SK-N-SH (cell line): ENCODE measurements at regions not wholly inside any gene's neighbourhood (a gene's known extent, or its start where the extent isn't known, plus 50 kb on each side); places are given as distances from the start of the nearest gene placed in this dataset.

Experiments used
- CTCF ChIA-PET: fragments of 300-600, 350-600 bp; formaldehyde crosslinking; extraction: SDS; loops from one replicate; lab custom pipeline; 2021; lab: Yijun Ruan, JAX
- POLR2A ChIA-PET: fragments of 350-600 bp; sonication (Branson Sonifier 250); formaldehyde crosslinking; extraction: SDS; loops from one replicate; lab custom pipeline; 2020; ENCODE audit warnings: antibody characterized with exemption, inconsistent platforms; lab: Yijun Ruan, JAX
- DNase-seq: peaks from one replicate; pipeline ENCODE4 v3.0.0; 2012
- H2AFZ ChIP-seq: fragments of 200-600 bp; sonication (generic); 2 replicates; pipeline ENCODE4 v1.8.1; 2016; ENCODE audit warnings: antibody characterized with exemption, mild to moderate bottlenecking, low read depth
- H3F3A ChIP-seq: fragments of 200-600 bp; sonication (generic); replicated peaks from 2 replicates; pipeline ENCODE3; 2016; ENCODE audit warnings: antibody characterized with exemption, mild to moderate bottlenecking; ENCODE audit not compliant: insufficient read depth
- H3K27ac ChIP-seq, 2 experiments: fragments of 200-500 bp in 1 of 2; fragments of 200-600 bp in 1 of 2; sonication (Bioruptor generic) in 1 of 2; sonication (generic), shearing (Covaris generic) in 1 of 2; 2 replicates each; pipeline versions ENCODE4 v1.5.1 to v1.6.1; 2014 to 2016; ENCODE audit warnings: low read depth in 2 of 2, inconsistent platforms in 1 of 2, low read length in 1 of 2, mild to moderate bottlenecking in 1 of 2, mixed read lengths in 1 of 2
- H3K27me3 ChIP-seq: fragments of 200-600 bp; sonication (generic), shearing (Covaris generic); 2 replicates; pipeline ENCODE4 v1.6.1; 2016; ENCODE audit warnings: mixed run types; ENCODE audit not compliant: insufficient read depth
- H3K36me3 ChIP-seq, 2 experiments: fragments of 200-500 bp in 1 of 2; fragments of 200-600 bp in 1 of 2; sonication (Bioruptor generic) in 1 of 2; sonication (generic) in 1 of 2; replicated peaks in 1 of 2; 2 replicates each; pipeline versions ENCODE3 to v1.5.1; 2014 to 2016; ENCODE audit warnings: low read length in 1 of 2, mild to moderate bottlenecking in 1 of 2; ENCODE audit not compliant: insufficient read depth in 2 of 2, control insufficient read depth in 1 of 2
- H3K4me1 ChIP-seq, 2 experiments: fragments of 200-500 bp in 1 of 2; fragments of 200-600 bp in 1 of 2; sonication (Bioruptor generic) in 1 of 2; sonication (generic), shearing (Covaris generic) in 1 of 2; 2 replicates each; pipeline versions ENCODE4 v1.5.1 to v1.6.1; 2014 to 2016; ENCODE audit warnings: low read depth in 1 of 2, low read length in 1 of 2, mixed run types in 1 of 2; ENCODE audit not compliant: insufficient read depth in 2 of 2, control insufficient read depth in 1 of 2
- H3K4me2 ChIP-seq: fragments of 200-600 bp; sonication (generic), shearing (Covaris generic); 2 replicates; pipeline ENCODE4 v1.6.1; 2017; ENCODE audit warnings: mixed run types
- H3K4me3 ChIP-seq, 2 experiments: fragments of 200-500 bp in 1 of 2; fragments of 200-600 bp in 1 of 2; sonication (Bioruptor generic) in 1 of 2; sonication (generic), shearing (Covaris generic) in 1 of 2; 2 replicates each; pipeline versions ENCODE4 v1.5.1 to v1.8.1; 2014 to 2016; ENCODE audit warnings: low read depth in 2 of 2, inconsistent platforms in 1 of 2, low read length in 1 of 2, mild to moderate bottlenecking in 1 of 2, mixed read lengths in 1 of 2, moderate library complexity in 1 of 2
- H3K79me2 ChIP-seq: fragments of 200-600 bp; sonication (generic); 2 replicates; pipeline ENCODE4 v1.8.1; 2017; ENCODE audit warnings: mild to moderate bottlenecking; ENCODE audit not compliant: insufficient read depth
- H3K9ac ChIP-seq: fragments of 200-600 bp; sonication (generic); 2 replicates; pipeline ENCODE4 v1.6.1; 2017; ENCODE audit warnings: mixed run types
- H3K9me2 ChIP-seq: fragments of 200-600 bp; sonication (generic); 2 replicates; pipeline ENCODE4 v1.6.1; 2017; ENCODE audit warnings: mixed run types
- H3K9me3 ChIP-seq: fragments of 200-600 bp; sonication (generic); 2 replicates; pipeline ENCODE4 v1.6.1; 2017; ENCODE audit warnings: mixed run types, mild to moderate bottlenecking, moderate library complexity
- H4K20me1 ChIP-seq: fragments of 200-600 bp; sonication (generic); 2 replicates; pipeline ENCODE4 v1.6.1; 2017; ENCODE audit warnings: mild to moderate bottlenecking, mixed run types; ENCODE audit not compliant: insufficient read depth
- CHD2 ChIP-seq: fragments of 150-350 bp; IDR thresholded peaks from 2 replicates; pipeline ENCODE4 v1.6.1; 2018; ENCODE audit warnings: low read length; ENCODE audit not compliant: partially characterized antibody
- EP300 ChIP-seq, 2 experiments: IDR thresholded peaks; 2 replicates each; pipeline versions ENCODE4 v1.4.0 to v1.6.1; 2012; ENCODE audit warnings: borderline replicate concordance in 1 of 2, low read depth in 1 of 2, low read length in 1 of 2
- FOXM1 ChIP-seq: IDR thresholded peaks from 2 replicates; pipeline ENCODE4 v1.4.0; 2012; ENCODE audit warnings: low read depth, mild to moderate bottlenecking
- GABPA ChIP-seq: IDR thresholded peaks from 2 replicates; pipeline ENCODE4 v1.4.0; 2012; ENCODE audit warnings: low read depth, mild to moderate bottlenecking
- IRF3 ChIP-seq: fragments of 150-350 bp; IDR thresholded peaks from 2 replicates; pipeline ENCODE4 v1.6.1; 2016; ENCODE audit warnings: mild to moderate bottlenecking, low read depth, low read length
- JUND ChIP-seq: IDR thresholded peaks from 2 replicates; pipeline ENCODE4 v1.4.0; 2012
- NFIC ChIP-seq: IDR thresholded peaks from 2 replicates; pipeline ENCODE4 v1.4.0; 2012; ENCODE audit warnings: borderline replicate concordance
- NRF1 ChIP-seq: IDR thresholded peaks from 2 replicates; pipeline ENCODE4 v1.6.1; 2012; ENCODE audit warnings: low read depth, mild to moderate bottlenecking, low read length
- POLR2AphosphoS5 ChIP-seq: IDR thresholded peaks from 2 replicates; pipeline ENCODE4 v1.6.1; 2012; ENCODE audit warnings: low read depth, low read length
- RAD21 ChIP-seq: IDR thresholded peaks from 2 replicates; pipeline ENCODE4 v1.6.1; 2012; ENCODE audit warnings: mild to moderate bottlenecking, low read length
- REST ChIP-seq: IDR thresholded peaks from 2 replicates; pipeline ENCODE4 v1.6.1; 2012; ENCODE audit warnings: mild to moderate bottlenecking, low read depth, low read length, moderate library complexity
- RFX5 ChIP-seq: IDR thresholded peaks from 2 replicates; pipeline ENCODE4 v1.6.1; 2012; ENCODE audit warnings: mild to moderate bottlenecking, improper control_type of control experiment, low read length
- RXRA ChIP-seq: IDR thresholded peaks from 2 replicates; pipeline ENCODE4 v1.4.0; 2012; ENCODE audit warnings: low read depth, mild to moderate bottlenecking, borderline replicate concordance
- SMC3 ChIP-seq: IDR thresholded peaks from 2 replicates; pipeline ENCODE4 v1.6.1; 2012; ENCODE audit warnings: low read depth, low read length, improper control_type of control experiment
- USF1 ChIP-seq: IDR thresholded peaks from 2 replicates; pipeline ENCODE4 v1.4.0; 2012; ENCODE audit warnings: low read depth, borderline replicate concordance
- WGBS: methylation state at CpG from one replicate; pipeline ENCODE4 v1.1.6; 2017; ENCODE audit warnings: low lambda C conversion rate; 5-methylcytosine and 5-hydroxymethylcytosine counted together

- 0% methylated on average over 1 of the region's 1 CpG for WGBS
- CTCF ChIA-PET: interaction anchor here (1.0 to 1.3 kb wide), 2 partner anchors 35 to 219 kb away, joined by 3 read pairs; no protein-coding TSS in a partner anchor
- TF ChIP-seq REST (no peak), RFX5 (no peak), EP300 (IDR thresholded peaks at IDR 0.05; ENCODE audit: borderline replicate concordance in 1 of 2, low read depth in 1 of 2, low read length in 1 of 2) (no peak), SMC3 (no peak), NFIC (no peak), RAD21 (no peak), IRF3 (no peak), CHD2 (no peak), JUND (no peak), NRF1 (no peak), FOXM1 (no peak), POLR2AphosphoS5 (no peak), GABPA (no peak), RXRA (no peak), USF1 (no peak)
Measured at GRCh38 chr10:9561821-9562505, 1455.7 kb upstream of the CELF2 start.

More at GRCh38 chr10:9561821-9562505, 1455.7 kb upstream of the CELF2 start:
- H3K36me3 ChIP-seq: no peaks in the 10 kb centered on the region
- H3K9me3 ChIP-seq: peaks cover 3% of the 10 kb centered on the region
- no peak overlapping the region for H2AFZ ChIP-seq
- no peaks in the 10 kb centered on the region for H4K20me1 ChIP-seq
- no peaks in the 10 kb centered on the region for H3F3A ChIP-seq
- no peaks in the 10 kb centered on the region for H3K9me2 ChIP-seq
- H3K79me2 ChIP-seq: no peaks in the 10 kb centered on the region
- H3K27me3 ChIP-seq: no peaks in the 10 kb centered on the region
- H3K4me2 ChIP-seq: no peak overlapping the region
- DNase-seq: no peak
- H3K4me3 ChIP-seq: no peak overlapping the region
- H3K27ac ChIP-seq: no peak overlapping the region
- H3K9ac ChIP-seq: no peak overlapping the region
- POLR2A ChIA-PET: no interaction called here
- no peaks in the 10 kb centered on the region for H3K4me1 ChIP-seq
